ENCODE measurements at regions not wholly inside any gene's neighbourhood (a gene's known extent, or its start where the extent isn't known, plus 50 kb on each side); places are given as distances from the start of the nearest gene placed in this dataset.

- ChIA-PET POLR2A (no interaction called here), CTCF (no interaction called here)
- Histone ChIP-seq H3K27ac (ENCODE audit: extremely low read depth, low read depth, low read length) (no peak overlapping the region), H3K36me3 (ENCODE audit: control insufficient read depth in 2 of 2, insufficient read depth in 1 of 2, low read length in 2 of 2) (no peaks in the 10 kb centered on the region), H3K4me3 (ENCODE audit: low read depth, low read length) (no peak overlapping the region), H3K9me3 (ENCODE audit: control insufficient read depth, insufficient read depth, low read depth, low read length) (no peaks in the 10 kb centered on the region), H3K4me1 (ENCODE audit: control insufficient read depth, insufficient read depth, low read length) (no peaks in the 10 kb centered on the region)
- TF ChIP-seq ZNF658 (tag by site-specific recombination; IDR thresholded peaks at IDR 0.05) (no peak), ZNF707 (tag by site-specific recombination; IDR thresholded peaks at IDR 0.05) (no peak), ZFP41 (tag by site-specific recombination; IDR thresholded peaks at IDR 0.05; ENCODE audit: borderline replicate concordance) (no peak), SP7 (tag by site-specific recombination; IDR thresholded peaks at IDR 0.05) (no peak)
Measured at GRCh38 chr2:192467953-192468660, 273.4 kb upstream of the TMEFF2 start.

- ChIA-PET CTCF (no interaction called here), POLR2A (no interaction called here)
- TF ChIP-seq ZNF561 (tag by site-specific recombination; IDR thresholded peaks at IDR 0.05; ENCODE audit: borderline replicate concordance) (no peak), KLF1 (tag by site-specific recombination; IDR thresholded peaks at IDR 0.05) (no peak), ZNF146 (tag by site-specific recombination; IDR thresholded peaks at IDR 0.05) (no peak), ZSCAN30 (tag by site-specific recombination; IDR thresholded peaks at IDR 0.05) (no peak), ZNF138 (tag by site-specific recombination; IDR thresholded peaks at IDR 0.05; ENCODE audit: borderline replicate concordance) (no peak), PATZ1 (tag by site-specific recombination; IDR thresholded peaks at IDR 0.05) (no peak), ZNF843 (tag by site-specific recombination; IDR thresholded peaks at IDR 0.05) (no peak), ZNF214 (tag by site-specific recombination; IDR thresholded peaks at IDR 0.05; ENCODE audit: borderline replicate concordance) (no peak), PRDM1 (tag by site-specific recombination; IDR thresholded peaks at IDR 0.05) (no peak)
Measured at GRCh38 chr2:192465141-192465540, 270.4 kb upstream of the TMEFF2 start.

GRCh38 chr2:192459422-192459821 lies 264.7 kb upstream of the TMEFF2 start:
- H3K27ac ChIP-seq (ENCODE audit: extremely low read depth, low read depth, low read length): no peak overlapping the region
- ChIA-PET POLR2A (no interaction called here), CTCF (no interaction called here)
- TF ChIP-seq WT1 (tag by site-specific recombination; IDR thresholded peaks at IDR 0.05): no peak
- H3K4me1 ChIP-seq (ENCODE audit: control insufficient read depth, insufficient read depth, low read length): no peaks in the 10 kb centered on the region
- no peak overlapping the region for H3K4me3 ChIP-seq (ENCODE audit: low read depth, low read length)
- no peaks in the 10 kb centered on the region for H3K9me3 ChIP-seq (ENCODE audit: control insufficient read depth, insufficient read depth, low read depth, low read length)
- H3K36me3 ChIP-seq (ENCODE audit: control insufficient read depth in 2 of 2, insufficient read depth in 1 of 2, low read length in 2 of 2): no peaks in the 10 kb centered on the region

More at GRCh38 chr2:192465141-192465540, 270.4 kb upstream of the TMEFF2 start:
- Histone ChIP-seq H3K9me3 (ENCODE audit: control insufficient read depth, insufficient read depth, low read depth, low read length) (no peaks in the 10 kb centered on the region), H3K36me3 (ENCODE audit: control insufficient read depth in 2 of 2, insufficient read depth in 1 of 2, low read length in 2 of 2) (no peaks in the 10 kb centered on the region), H3K27ac (ENCODE audit: extremely low read depth, low read depth, low read length) (no peak overlapping the region), H3K4me1 (ENCODE audit: control insufficient read depth, insufficient read depth, low read length) (no peaks in the 10 kb centered on the region), H3K4me3 (ENCODE audit: low read depth, low read length) (no peak overlapping the region)

GRCh38 chr2:192448881-192449280 lies 254.1 kb upstream of the TMEFF2 start:
- Histone ChIP-seq H3K4me3 (ENCODE audit: low read depth, low read length) (no peak overlapping the region), H3K9me3 (ENCODE audit: control insufficient read depth, insufficient read depth, low read depth, low read length) (no peaks in the 10 kb centered on the region), H3K27ac (ENCODE audit: extremely low read depth, low read depth, low read length) (no peak overlapping the region), H3K36me3 (ENCODE audit: control insufficient read depth in 2 of 2, insufficient read depth in 1 of 2, low read length in 2 of 2) (no peaks in the 10 kb centered on the region), H3K4me1 (ENCODE audit: control insufficient read depth, insufficient read depth, low read length) (no peaks in the 10 kb centered on the region)
- ChIA-PET POLR2A (no interaction called here), CTCF (interaction anchor here (1.5 kb wide), 1 partner anchor 10 kb away, joined by 5 read pairs; no protein-coding TSS in a partner anchor)
- TF ChIP-seq SALL2 (tag by site-specific recombination; IDR thresholded peaks at IDR 0.05; ENCODE audit: borderline replicate concordance) (no peak), ZNF112 (tag by site-specific recombination; IDR thresholded peaks at IDR 0.05) (no peak), ZNF10 (tag by site-specific recombination; IDR thresholded peaks at IDR 0.05) (no peak), PRDM10 (tag by site-specific recombination; IDR thresholded peaks at IDR 0.05) (no peak), ZNF558 (tag by site-specific recombination; IDR thresholded peaks at IDR 0.05) (no peak), MZF1 (tag by site-specific recombination; IDR thresholded peaks at IDR 0.05; ENCODE audit: borderline replicate concordance) (no peak), ZBTB44 (tag by site-specific recombination; IDR thresholded peaks at IDR 0.05) (no peak), TRIM28 (IDR thresholded peaks at IDR 0.05; ENCODE audit: borderline replicate concordance, low read length) (no peak)
